K562 (cell line): ENCODE measurements at regions not wholly inside any gene's neighbourhood (a gene's known extent, or its start where the extent isn't known, plus 50 kb on each side); places are given as distances from the start of the nearest gene placed in this dataset.

Experiments used
- ATAC-seq: fragments of 200-7000 bp; cut with Tn5 transposase; 3 replicates; pipeline ENCODE4 v1.9.1; 2020; ENCODE audit warnings: moderate library complexity
- BruUV-seq: library from RNA; stranded (reverse); fragments of 400-500 nt; replicated peaks from 2 replicates; lab custom pipeline; 2021; lab: Mats Ljungman, UMichigan
- CTCF ChIA-PET: fragments of 300-600 bp; formaldehyde crosslinking; extraction: SDS; loops from one replicate; lab custom pipeline; 2021; ENCODE audit warnings: low intra/inter-chr PET ratio; lab: Yijun Ruan, JAX
- POLR2A ChIA-PET: fragments of 300-600, 350-650 bp; sonication (Branson Sonifier 250); formaldehyde crosslinking; extraction: SDS; loops from one replicate; lab custom pipeline; 2021; ENCODE audit warnings: antibody characterized with exemption, inconsistent platforms; lab: Yijun Ruan, JAX
- DNase-seq, 4 experiments: peaks; one replicate each; pipeline versions ENCODE4 v3.0.0 to v3.0.0-alpha.2; 2011 to 2018; ENCODE audit warnings: low spot score in 3 of 4, mixed read lengths in 3 of 4; ENCODE audit errors: extremely low read depth in 1 of 4
- FAIRE-seq: peaks from 2 replicates; lab custom pipeline; 2011; peaks lifted over from hg19 to GRCh38; lab: Jason Lieb, UNC
- H2AFZ ChIP-seq: 2 replicates; pipeline ENCODE4 v1.6.0; 2011; ENCODE audit warnings: low read depth, low read length, control low read depth, inconsistent platforms
- H3K27ac ChIP-seq: fragments of 200-600 bp; 3 replicates; pipeline ENCODE4 v1.8.0; 2011; ENCODE audit warnings: low read depth, mild to moderate bottlenecking, control low read depth, inconsistent platforms, low read length, moderate library complexity, mixed read lengths; ENCODE audit errors: extremely low read depth
- H3K27me3 ChIP-seq, 2 experiments: fragments of 300-600 bp in 1 of 2; 2 replicates in 1 of 2; 3 replicates in 1 of 2; pipeline versions ENCODE4 v1.6.0 to v1.8.0; 2011; ENCODE audit warnings: inconsistent platforms in 2 of 2, low read length in 2 of 2, mild to moderate bottlenecking in 1 of 2, mixed read lengths in 1 of 2, moderate library complexity in 1 of 2; ENCODE audit not compliant: control insufficient read depth in 2 of 2, insufficient read depth in 2 of 2
- H3K36me3 ChIP-seq: fragments of 300-600 bp; 3 replicates; pipeline ENCODE4 v1.8.0; 2011; ENCODE audit warnings: mild to moderate bottlenecking, low read length, inconsistent platforms; ENCODE audit not compliant: control insufficient read depth, insufficient read depth
- H3K4me1 ChIP-seq, 2 experiments: fragments of 200-600 bp in 1 of 2; replicated peaks in 1 of 2; 2 replicates in 1 of 2; 3 replicates in 1 of 2; pipeline versions ENCODE4 v1.5.1 to v1.8.0; 2011; ENCODE audit warnings: inconsistent platforms in 2 of 2, low read length in 2 of 2, mild to moderate bottlenecking in 1 of 2, mixed read lengths in 1 of 2, moderate library complexity in 1 of 2; ENCODE audit not compliant: control insufficient read depth in 2 of 2, insufficient read depth in 2 of 2
- H3K4me2 ChIP-seq: 2 replicates; pipeline ENCODE4 v1.6.1; 2011; ENCODE audit warnings: low read length, control low read depth, inconsistent platforms, mixed read lengths; ENCODE audit not compliant: insufficient read depth
- H3K4me3 ChIP-seq: fragments of 200-600 bp; sonication (generic), shearing (Covaris generic); 2 replicates; pipeline ENCODE4 v1.5.1; 2016; ENCODE audit warnings: control low read depth, inconsistent platforms
- H3K79me2 ChIP-seq: fragments of 200-600 bp; 3 replicates; pipeline ENCODE4 v1.8.0; 2011; ENCODE audit warnings: low read length, inconsistent platforms; ENCODE audit not compliant: control insufficient read depth, insufficient read depth
- H3K9ac ChIP-seq, 2 experiments: 2 replicates each; pipeline versions ENCODE4 v1.6.0 to v1.6.1; 2011; ENCODE audit warnings: low read depth in 2 of 2, low read length in 2 of 2, control low read depth in 1 of 2, inconsistent platforms in 1 of 2, mild to moderate bottlenecking in 1 of 2, mixed read lengths in 1 of 2; ENCODE audit not compliant: insufficient read depth in 1 of 2
- H3K9me1 ChIP-seq: one replicate; pipeline ENCODE4 v1.6.0; 2011; ENCODE audit warnings: inconsistent platforms, mild to moderate bottlenecking, low read length, moderate library complexity; ENCODE audit not compliant: control insufficient read depth, insufficient read depth
- H3K9me3 ChIP-seq: replicated peaks from 2 replicates; pipeline ENCODE4 v1.5.1; 2011; ENCODE audit warnings: low read depth, low read length, inconsistent platforms; ENCODE audit not compliant: control insufficient read depth, insufficient read depth
- H4K20me1 ChIP-seq: replicated peaks from 2 replicates; pipeline ENCODE4 v1.6.1; 2011; ENCODE audit warnings: low read length, inconsistent platforms, mixed read lengths; ENCODE audit not compliant: control insufficient read depth, insufficient read depth
- CHD2 ChIP-seq: IDR thresholded peaks from 2 replicates; pipeline ENCODE4 v1.6.1; 2011; ENCODE audit warnings: low read depth, low read length
- ESRRB ChIP-seq: fragments of 250-450 bp; sonication (Bioruptor Pico); IDR thresholded peaks from 2 replicates; pipeline ENCODE4 v1.5.0; 2020; ENCODE audit warnings: mild to moderate bottlenecking, moderate library complexity, borderline replicate concordance
- HBP1 ChIP-seq: fragments of 450-650 bp; formaldehyde crosslinking; IDR thresholded peaks from 2 replicates; pipeline ENCODE4 v1.4.0; 2022; ENCODE audit warnings: missing genetic modification characterization
- TEAD4 ChIP-seq, 2 experiments: sonication (generic) in 1 of 2; formaldehyde crosslinking in 1 of 2; IDR thresholded peaks; 2 replicates each; pipeline versions ENCODE4 v1.6.1 to v1.8.0; 2012 to 2022; ENCODE audit warnings: borderline replicate concordance in 1 of 2, inconsistent platforms in 1 of 2, low read length in 1 of 2, mild to moderate bottlenecking in 1 of 2, missing genetic modification reagents in 1 of 2
- ZBED1 ChIP-seq: IDR thresholded peaks from 2 replicates; pipeline ENCODE4 v1.6.1; 2014
- ZNF398 ChIP-seq: fragments of 250-450 bp; sonication (Bioruptor Pico); IDR thresholded peaks from 2 replicates; pipeline ENCODE4 v1.8.0; 2021; ENCODE audit warnings: moderate library complexity, mild to moderate bottlenecking, inconsistent platforms
- ZNF431 ChIP-seq: sonication (generic); formaldehyde crosslinking; IDR thresholded peaks from 2 replicates; pipeline ENCODE4 v1.8.0; 2022; ENCODE audit warnings: mild to moderate bottlenecking, missing genetic modification reagents
- ZNF699 ChIP-seq: fragments of 250-450 bp; sonication (Bioruptor Pico); IDR thresholded peaks from 2 replicates; pipeline ENCODE4 v1.8.0; 2021; ENCODE audit warnings: mild to moderate bottlenecking, moderate library complexity; ENCODE audit not compliant: insufficient replicate concordance
- WGBS: fragments of 100-300 bp; shearing (Covaris generic); methylation state at CpG from one replicate; pipeline ENCODE4 v1.1.6; 2016; ENCODE audit warnings: low coverage, mixed read lengths; ENCODE audit not compliant: insufficient coverage; ENCODE audit errors: missing lambda C conversion rate; 5-methylcytosine and 5-hydroxymethylcytosine counted together
- in situ Hi-C: fragments of 300-500 bp; cut with MboI; formaldehyde crosslinking; loops from 4 replicates; pipeline ENCODE4 v1.15.0; 2018; ENCODE audit warnings: inconsistent platforms, mixed read lengths
- intact Hi-C: fragments of 100-400 bp; cut with micrococcal nuclease; formaldehyde crosslinking; loops from 2 replicates; pipeline ENCODE4 v1.14.2; 2022
- TF ChIP-seq, protein P1 (sequence below): sonication (generic); formaldehyde crosslinking; IDR thresholded peaks from 2 replicates; pipeline ENCODE4 v1.8.0; 2022; ENCODE audit warnings: missing genetic modification reagents, mild to moderate bottlenecking, borderline replicate concordance

DNA sequence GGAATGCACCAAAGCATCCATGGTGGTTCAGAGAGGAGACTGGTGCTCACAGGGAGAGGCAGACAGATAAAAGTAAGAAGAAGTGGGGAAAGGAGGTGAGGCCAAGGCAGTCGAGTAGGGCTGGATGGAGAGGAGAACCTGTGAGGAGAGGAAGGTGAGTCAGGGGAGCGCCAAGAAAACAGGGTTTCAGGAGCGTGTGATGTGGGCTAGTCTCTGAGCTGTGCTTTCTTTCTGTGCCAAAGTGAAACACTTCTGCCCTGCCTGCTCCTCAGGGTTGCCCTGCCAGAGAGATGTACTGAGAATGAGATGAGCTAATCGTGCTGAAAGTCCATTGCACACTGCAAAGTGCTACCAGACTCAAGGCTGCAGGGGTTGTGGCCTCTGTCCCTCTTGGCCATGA, 310.7 kb upstream of the CCL2 start:
- H4K20me1 ChIP-seq = no peaks in the 10 kb centered on the region
- ChIA-PET POLR2A (interaction anchor here (0.6 to 3.1 kb wide), 3 partner anchors 11 to 966 kb away, joined by 3 to 11 read pairs (median 3); no protein-coding TSS in a partner anchor), CTCF (no interaction called here)
- H3K79me2 ChIP-seq = no peaks in the 10 kb centered on the region
- peak overlapping the region; percentile 3; the same call in 1 of the 2 replicates for H2AFZ ChIP-seq
- H3K9ac ChIP-seq = no peak overlapping the region
- intact Hi-C loops (no loop called here), in situ Hi-C loops (no loop called here)
- WGBS = 6% methylated on average over 4 of the region's 4 CpGs
- H3K27ac ChIP-seq = no peak overlapping the region; the same call in 2 of the 3 replicates
- H3K9me3 ChIP-seq = no peaks in the 10 kb centered on the region
- no TSS peak for BruUV-seq
- peaks cover 15 to 56% of the 10 kb centered on the region in 2 experiments; a peak in 4 of 5 replicates for H3K4me1 ChIP-seq
- no peak overlapping the region for H3K4me3 ChIP-seq
- DNase-seq (no peak), ATAC-seq (no peak), FAIRE-seq (no peak)
- no peak overlapping the region for H3K4me2 ChIP-seq
- H3K9me1 ChIP-seq = no peaks in the 10 kb centered on the region
- H3K27me3 ChIP-seq = no peaks in the 10 kb centered on the region
- TF ChIP-seq ZNF699 (no peak), ZNF398 (CRISPR knock-in tag) (no peak), CHD2 (no peak), ZBED1 (no peak), ESRRB (CRISPR knock-in tag) (no peak), HBP1 (CRISPR knock-in tag) (no peak), ZNF431 (no peak), TEAD4 (IDR thresholded peaks at IDR 0.05; ENCODE audit: low read length) (no peak), TEAD4 (CRISPR knock-in tag; IDR thresholded peaks at IDR 0.05; ENCODE audit: borderline replicate concordance) (no peak)
- TF ChIP-seq, protein P1, sequence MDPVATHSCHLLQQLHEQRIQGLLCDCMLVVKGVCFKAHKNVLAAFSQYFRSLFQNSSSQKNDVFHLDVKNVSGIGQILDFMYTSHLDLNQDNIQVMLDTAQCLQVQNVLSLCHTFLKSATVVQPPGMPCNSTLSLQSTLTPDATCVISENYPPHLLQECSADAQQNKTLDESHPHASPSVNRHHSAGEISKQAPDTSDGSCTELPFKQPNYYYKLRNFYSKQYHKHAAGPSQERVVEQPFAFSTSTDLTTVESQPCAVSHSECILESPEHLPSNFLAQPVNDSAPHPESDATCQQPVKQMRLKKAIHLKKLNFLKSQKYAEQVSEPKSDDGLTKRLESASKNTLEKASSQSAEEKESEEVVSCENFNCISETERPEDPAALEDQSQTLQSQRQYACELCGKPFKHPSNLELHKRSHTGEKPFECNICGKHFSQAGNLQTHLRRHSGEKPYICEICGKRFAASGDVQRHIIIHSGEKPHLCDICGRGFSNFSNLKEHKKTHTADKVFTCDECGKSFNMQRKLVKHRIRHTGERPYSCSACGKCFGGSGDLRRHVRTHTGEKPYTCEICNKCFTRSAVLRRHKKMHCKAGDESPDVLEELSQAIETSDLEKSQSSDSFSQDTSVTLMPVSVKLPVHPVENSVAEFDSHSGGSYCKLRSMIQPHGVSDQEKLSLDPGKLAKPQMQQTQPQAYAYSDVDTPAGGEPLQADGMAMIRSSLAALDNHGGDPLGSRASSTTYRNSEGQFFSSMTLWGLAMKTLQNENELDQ (CRISPR knock-in tag) = no peak
- no peaks in the 10 kb centered on the region for H3K36me3 ChIP-seq
